HK-2 (cell line): ENCODE measurements at regions not wholly inside any gene's neighbourhood (a gene's known extent, or its start where the extent isn't known, plus 50 kb on each side); places are given as distances from the start of the nearest gene placed in this dataset.
"Not testable (repeated sequence)": the region's sequence is repeated elsewhere in the genome, so short reads cannot be mapped to it uniquely, and the experiment has no call there.

ENCODE experiments used
- DNase-seq: peaks from one replicate; pipeline ENCODE4 v3.0.0-alpha.2; 2018; ENCODE audit not compliant: unreplicated experiment

DNA sequence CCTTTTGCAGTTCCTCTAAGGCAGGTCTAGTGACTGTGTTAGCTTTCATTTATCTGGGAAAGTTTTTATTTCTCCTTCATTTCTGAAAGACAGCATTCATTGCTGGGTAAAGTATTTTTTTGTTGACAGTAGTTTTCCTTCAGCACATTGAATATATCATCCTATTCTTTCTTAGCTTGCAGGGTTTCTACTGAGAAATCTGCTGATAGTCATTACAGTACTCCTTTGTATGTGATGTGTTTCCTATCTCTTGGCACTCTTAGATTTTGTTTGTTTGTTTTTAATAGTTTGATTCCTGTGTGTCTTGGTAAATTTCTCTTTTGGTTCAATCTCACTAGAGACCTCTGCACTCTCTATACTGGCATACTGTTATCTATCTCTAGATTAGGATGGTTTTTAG, 1667.9 kb downstream of the SLITRK1 start:
- no peak for DNase-seq

DNA sequence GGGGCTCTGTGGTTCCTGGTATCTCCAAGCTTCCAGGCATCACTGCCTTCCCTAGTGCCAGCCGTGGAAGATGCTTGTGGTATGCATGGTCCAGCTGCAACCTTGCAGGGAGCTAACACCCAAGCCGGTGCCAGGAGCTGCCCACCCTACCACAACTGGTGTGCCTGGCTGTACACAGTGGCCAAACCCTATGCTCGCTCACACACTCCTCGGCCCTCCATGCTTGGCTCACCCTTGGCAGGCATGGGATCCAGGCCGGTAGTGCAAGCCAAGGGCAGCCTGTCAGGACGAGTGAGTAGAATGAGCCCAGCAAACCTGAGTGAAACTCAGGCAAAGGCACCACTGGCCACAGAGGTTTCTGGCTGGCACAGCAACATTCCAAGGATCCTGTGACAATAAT, 1676.0 kb downstream of the SLITRK1 start:
- DNase-seq = no peak

GRCh38 chr13:82202398-82202797, 1679.9 kb downstream of the SLITRK1 start:
- DNase-seq = no peak

DNA sequence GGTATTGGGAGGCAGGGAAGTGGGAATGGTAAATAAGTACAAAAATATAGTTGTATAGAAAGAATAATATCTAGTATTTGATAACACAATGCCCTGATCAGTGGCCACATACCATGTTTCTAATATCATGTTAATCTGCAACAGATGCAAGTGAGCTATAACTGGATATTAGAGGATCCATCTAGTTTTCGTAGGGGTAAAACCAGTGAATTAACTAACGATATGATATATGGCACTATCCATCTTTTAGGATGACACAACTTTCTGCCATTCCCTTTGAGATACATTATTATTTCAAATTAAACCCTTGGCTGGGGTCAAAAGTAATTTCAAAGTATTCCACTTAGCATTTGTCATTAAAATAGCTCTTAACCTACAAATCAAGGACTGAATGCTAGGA, 1686.2 kb downstream of the SLITRK1 start:
- DNase-seq = no peak

DNA sequence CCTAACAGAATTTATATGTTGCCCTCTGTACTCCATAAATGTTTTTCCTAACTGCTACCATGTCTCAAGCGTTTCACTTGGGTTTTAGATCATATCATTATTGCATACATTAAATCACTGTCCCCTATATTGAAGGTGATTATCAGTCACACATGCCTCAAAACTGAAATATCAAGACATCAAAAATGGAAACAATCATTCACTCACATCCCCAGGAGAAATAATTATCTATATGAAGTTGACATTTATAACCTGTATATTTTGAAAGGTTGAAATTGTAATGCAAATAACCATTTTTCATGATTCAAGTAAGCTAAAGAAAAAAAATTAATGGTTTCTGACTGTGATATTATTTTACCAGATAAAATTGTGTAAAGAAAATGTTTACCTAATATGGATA, 1695.0 kb downstream of the SLITRK1 start:
- no peak for DNase-seq

- no peak for DNase-seq
Observed at GRCh38 chr13:82176751-82177150, 1705.5 kb downstream of the SLITRK1 start.

- DNase-seq = no peak
Observed at GRCh38 chr13:82165396-82166174, 1716.7 kb downstream of the SLITRK1 start.

DNA sequence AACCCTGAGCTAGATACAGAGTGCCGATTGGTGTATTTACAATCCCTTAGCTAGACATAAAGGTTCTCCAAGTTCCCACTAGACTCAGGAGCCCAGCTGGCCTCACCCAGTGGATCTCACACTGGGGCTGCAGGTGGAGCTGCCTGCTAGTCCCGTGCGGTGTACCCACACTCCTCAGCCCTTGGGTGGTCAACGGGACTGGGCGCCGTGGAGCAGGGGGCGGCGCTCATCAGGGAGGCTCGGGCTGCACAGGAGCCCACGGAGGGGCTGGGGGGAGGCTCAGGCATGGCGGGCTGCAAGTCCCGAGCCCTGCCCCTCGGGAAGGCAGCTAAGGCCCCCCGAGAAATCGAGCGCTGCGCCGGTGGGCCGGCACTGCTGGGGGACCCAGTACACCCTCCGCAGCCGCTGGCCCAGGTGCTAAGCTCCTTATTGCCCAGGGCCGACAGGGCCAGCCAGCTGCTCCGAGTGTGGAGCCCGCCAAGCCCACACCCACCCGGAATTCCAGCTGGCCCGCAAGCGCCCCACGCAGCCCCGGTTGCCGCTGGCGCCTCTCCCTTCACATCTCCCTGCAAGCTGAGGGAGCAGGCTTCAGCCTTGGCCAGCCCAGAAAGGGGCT, 1717.4 kb downstream of the SLITRK1 start:
- not testable (repeated sequence) for DNase-seq

DNA sequence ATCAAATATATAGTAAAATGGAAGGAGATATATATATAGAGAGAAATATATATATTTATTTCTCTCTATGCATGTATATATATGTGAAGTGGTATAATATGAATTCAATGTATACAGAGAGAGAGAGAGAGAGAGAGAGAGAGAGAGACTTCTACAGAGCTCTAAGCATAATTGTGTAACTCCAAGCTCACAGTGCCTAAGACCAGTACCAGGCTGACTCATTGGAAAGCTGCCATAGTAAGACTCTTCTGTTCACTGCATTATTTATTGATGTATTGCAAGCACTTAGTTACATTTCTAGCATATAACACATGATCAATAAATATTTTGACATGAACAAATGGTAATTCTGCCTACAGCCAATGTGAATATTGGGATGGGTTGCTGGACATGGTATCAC, 1734.7 kb downstream of the SLITRK1 start:
- no peak for DNase-seq

DNA sequence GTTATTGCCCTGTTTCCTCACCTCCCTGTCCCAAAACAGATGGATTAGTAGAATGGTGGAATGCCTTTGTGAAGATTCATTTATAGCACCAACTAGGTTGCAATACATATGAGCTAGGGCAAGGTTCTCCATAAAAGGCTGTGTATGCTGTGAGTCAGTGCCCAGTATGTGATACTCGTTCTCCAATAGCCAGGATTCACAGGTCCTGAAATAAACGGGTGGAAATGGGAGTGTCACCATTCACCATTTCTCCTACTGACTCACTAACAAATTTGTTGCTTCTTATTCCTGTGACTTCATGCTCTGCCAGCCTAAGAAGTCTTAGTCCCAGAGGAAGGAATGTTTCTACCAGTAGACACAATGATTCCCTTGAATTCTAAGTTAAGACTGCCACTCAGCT, 1745.4 kb downstream of the SLITRK1 start:
- no peak for DNase-seq

DNA sequence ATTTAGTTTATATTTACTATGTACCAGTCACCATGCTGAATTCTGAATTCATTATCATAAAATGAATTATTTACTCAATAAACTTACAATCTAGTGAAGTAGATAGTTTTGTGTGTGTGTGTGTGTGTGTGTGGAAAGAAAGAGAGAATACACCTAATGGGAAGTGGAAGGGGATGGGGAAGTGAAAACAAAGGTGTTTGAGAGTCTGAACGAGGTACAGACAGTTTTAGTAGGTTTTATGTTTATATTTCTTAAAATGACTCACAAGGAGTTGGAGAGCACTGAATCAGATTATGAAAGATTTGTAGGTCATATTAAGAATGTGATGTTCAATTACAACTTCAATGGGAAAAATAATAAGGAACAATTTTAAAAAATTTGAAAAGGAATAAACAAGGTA, 1753.0 kb downstream of the SLITRK1 start:
- DNase-seq = no peak

DNA sequence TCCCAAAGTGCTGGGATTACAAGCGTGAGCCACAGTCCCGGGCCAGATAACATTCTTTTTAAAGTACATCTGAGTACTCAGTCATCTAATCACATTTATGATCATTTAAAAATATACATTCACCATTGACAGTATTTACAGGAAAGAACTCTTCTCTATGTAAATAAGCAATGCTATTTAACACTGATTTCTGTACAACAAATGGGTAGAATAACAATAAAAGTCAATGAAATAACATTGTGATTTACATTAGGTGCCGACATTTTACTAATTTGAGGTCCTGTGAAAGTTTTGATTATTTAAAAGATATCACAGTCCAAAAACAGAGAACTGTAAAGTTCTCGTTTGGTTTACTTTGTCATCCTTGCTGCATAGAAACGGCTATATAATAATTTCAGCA, 1763.7 kb downstream of the SLITRK1 start:
- no peak for DNase-seq

- no peak for DNase-seq
Observed at GRCh38 chr13:82116422-82116989, 1765.8 kb downstream of the SLITRK1 start.

GRCh38 chr13:82115391-82115790, 1766.9 kb downstream of the SLITRK1 start:
- no peak for DNase-seq

GRCh38 chr13:82096256-82096655, 1755.3 kb upstream of the SPRY2 start:
- no peak for DNase-seq

GRCh38 chr13:82092312-82092711, 1751.4 kb upstream of the SPRY2 start:
- no peak for DNase-seq

DNA sequence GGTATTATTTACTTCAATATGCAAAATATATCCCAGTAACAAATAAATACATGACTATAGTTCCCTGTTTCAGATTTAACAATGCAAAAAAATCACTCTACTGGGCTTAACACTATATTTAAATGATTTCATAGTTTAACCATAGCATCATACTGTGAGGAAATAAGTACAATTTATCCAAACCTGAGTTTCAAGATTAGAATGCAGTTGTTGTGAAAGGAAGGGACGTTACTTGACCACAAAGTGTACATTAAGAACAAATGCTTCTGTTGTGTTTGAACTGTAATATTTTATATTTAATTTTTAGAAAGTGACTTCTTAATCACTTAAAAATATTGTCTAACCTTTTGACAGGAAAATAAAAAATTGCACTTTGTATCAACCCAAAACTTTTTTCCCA, 1747.9 kb upstream of the SPRY2 start:
- DNase-seq = no peak

DNA sequence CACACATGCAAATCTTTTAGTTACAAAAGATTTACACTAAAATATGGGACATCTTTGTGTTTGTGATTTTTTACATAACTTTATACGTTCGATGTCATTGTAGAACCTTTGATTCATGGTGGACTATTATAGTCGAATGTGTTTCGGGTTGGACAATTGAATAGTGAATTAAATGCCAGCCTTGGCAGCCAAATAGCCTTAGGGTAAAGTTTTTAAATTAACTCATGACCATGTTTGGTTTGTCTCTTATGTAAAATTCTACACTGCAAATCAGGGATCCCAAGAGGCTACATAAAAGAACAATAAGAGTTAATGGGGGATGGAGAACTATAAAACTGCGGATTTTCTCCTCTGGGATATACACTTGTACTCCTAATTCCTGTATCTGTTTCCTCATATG, 1735.6 kb upstream of the SPRY2 start:
- DNase-seq = no peak

GRCh38 chr13:82070416-82070815, 1729.5 kb upstream of the SPRY2 start:
- no peak for DNase-seq

- no peak for DNase-seq
Observed at GRCh38 chr13:82062772-82063171, 1721.8 kb upstream of the SPRY2 start.

- no peak for DNase-seq
Observed at GRCh38 chr13:82058364-82058763, 1717.4 kb upstream of the SPRY2 start.

GRCh38 chr13:82045316-82045715, 1704.4 kb upstream of the SPRY2 start:
- not testable (repeated sequence) for DNase-seq

DNA sequence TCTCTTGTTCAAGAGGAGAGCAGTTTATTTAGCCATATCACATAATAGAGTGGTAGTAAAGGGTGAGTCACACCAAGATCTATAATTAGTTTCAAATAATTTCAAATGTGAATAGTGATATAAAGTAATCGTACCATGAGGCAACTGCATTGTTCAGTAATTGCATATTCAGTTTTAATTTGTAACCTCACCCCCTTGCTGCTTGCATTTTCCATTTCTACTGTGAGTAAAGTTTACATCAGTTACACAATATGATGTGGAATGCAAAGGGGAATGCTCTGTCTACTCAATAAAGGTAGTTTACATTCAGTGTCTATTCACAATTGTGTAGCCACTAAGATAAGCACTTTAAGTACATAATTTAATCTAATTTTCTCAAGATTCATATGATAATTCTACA, 1695.7 kb upstream of the SPRY2 start:
- no peak for DNase-seq
